Endothelial cell of umbilical vein (primary cell): ENCODE measurements at regions not wholly inside any gene's neighbourhood (a gene's known extent, or its start where the extent isn't known, plus 50 kb on each side); places are given as distances from the start of the nearest gene placed in this dataset.

Experiments used
- BruUV-seq: library from RNA; stranded (reverse); fragments of 400-500 nt; replicated peaks from 2 replicates; lab custom pipeline; 2021; lab: Mats Ljungman, UMichigan
- CTCF ChIA-PET: fragments of 300-600, 350-600 bp; sonication (Branson Sonifier 250); formaldehyde crosslinking; loops from one replicate; lab custom pipeline; 2021; ENCODE audit warnings: antibody characterized with exemption, inconsistent platforms; lab: Charles Lee
- POLR2A ChIA-PET: fragments of 300-600, 350-600 bp; sonication (Branson Sonifier 250); formaldehyde crosslinking; loops from one replicate; lab custom pipeline; 2021; ENCODE audit warnings: antibody characterized with exemption, inconsistent platforms; lab: Charles Lee
- DNase-seq: peaks from one replicate; pipeline ENCODE4 v3.0.0-alpha.2; 2011; ENCODE audit warnings: low read depth, low spot score
- FAIRE-seq: peaks from 2 replicates; lab custom pipeline; 2011; peaks lifted over from hg19 to GRCh38; lab: Jason Lieb, UNC
- H2AFZ ChIP-seq: 2 replicates; pipeline ENCODE4 v1.6.0; 2012; ENCODE audit warnings: low read depth, low read length, control low read depth, inconsistent platforms
- H3K27ac ChIP-seq: 2 replicates; pipeline ENCODE4 v1.5.1; 2011; ENCODE audit warnings: low read depth, mild to moderate bottlenecking, control low read depth, low read length, moderate library complexity; ENCODE audit not compliant: insufficient read depth
- H3K27me3 ChIP-seq, 2 experiments: 2 replicates each; pipeline versions ENCODE4 v1.6.0 to v1.6.1; 2011; ENCODE audit warnings: low read length in 2 of 2, mixed read lengths in 1 of 2; ENCODE audit not compliant: control insufficient read depth in 2 of 2, insufficient read depth in 2 of 2
- H3K36me3 ChIP-seq, 2 experiments: 2 replicates in 1 of 2; 3 replicates in 1 of 2; pipeline ENCODE4 v1.5.1; 2011; ENCODE audit warnings: low read length in 2 of 2, mild to moderate bottlenecking in 1 of 2, moderate library complexity in 1 of 2; ENCODE audit not compliant: control insufficient read depth in 2 of 2, insufficient read depth in 2 of 2; ENCODE audit errors: extremely low read depth in 1 of 2
- H3K4me1 ChIP-seq: 3 replicates; pipeline ENCODE4 v1.5.1; 2011; ENCODE audit warnings: mild to moderate bottlenecking, low read length; ENCODE audit not compliant: control insufficient read depth, insufficient read depth; ENCODE audit errors: extremely low read depth
- H3K4me2 ChIP-seq: 2 replicates; pipeline ENCODE4 v1.6.1; 2011; ENCODE audit warnings: low read length, control low read depth, mixed read lengths; ENCODE audit not compliant: insufficient read depth
- H3K4me3 ChIP-seq, 3 experiments: fragments of 200-600 bp in 1 of 3; sonication (generic), shearing (Covaris generic) in 1 of 3; replicated peaks in 1 of 3; 2 replicates each; pipeline ENCODE4 v1.5.1; 2011 to 2016; ENCODE audit warnings: control low read depth in 3 of 3, low read length in 3 of 3, mild to moderate bottlenecking in 2 of 3, inconsistent platforms in 1 of 3, low read depth in 1 of 3, moderate library complexity in 1 of 3; ENCODE audit not compliant: insufficient read depth in 1 of 3
- H3K79me2 ChIP-seq: 2 replicates; pipeline ENCODE4 v1.6.0; 2012; ENCODE audit warnings: low read length, inconsistent platforms; ENCODE audit not compliant: control insufficient read depth, insufficient read depth
- H3K9ac ChIP-seq: replicated peaks from 2 replicates; pipeline ENCODE3; 2011; ENCODE audit warnings: low read length, control low read depth; ENCODE audit not compliant: insufficient read depth; ENCODE audit errors: extremely low read depth
- H3K9me1 ChIP-seq: replicated peaks from 3 replicates; pipeline ENCODE4 v1.6.0; 2011; ENCODE audit warnings: mild to moderate bottlenecking, low read length; ENCODE audit not compliant: control insufficient read depth, insufficient read depth; ENCODE audit errors: extremely low read depth
- H3K9me3 ChIP-seq: replicated peaks from 2 replicates; pipeline ENCODE4 v1.5.1; 2012; ENCODE audit warnings: low read length, inconsistent platforms; ENCODE audit not compliant: control insufficient read depth, insufficient read depth
- H4K20me1 ChIP-seq: replicated peaks from 2 replicates; pipeline ENCODE3; 2011; ENCODE audit warnings: mild to moderate bottlenecking, low read length; ENCODE audit not compliant: control insufficient read depth, insufficient read depth; ENCODE audit errors: extremely low read depth
- EZH2 ChIP-seq: IDR thresholded peaks from 2 replicates; pipeline ENCODE4 v1.6.1; 2012; ENCODE audit warnings: borderline replicate concordance, low read depth, mild to moderate bottlenecking, moderate library complexity, low read length, inconsistent platforms; ENCODE audit not compliant: severe bottlenecking
- FOS ChIP-seq: IDR thresholded peaks from 2 replicates; pipeline ENCODE4 v1.6.1; 2011; ENCODE audit warnings: mild to moderate bottlenecking, low read length, moderate library complexity, borderline replicate concordance; ENCODE audit not compliant: insufficient read depth
- GATA2 ChIP-seq: IDR thresholded peaks from 2 replicates; pipeline ENCODE4 v1.7.0; 2011; ENCODE audit warnings: low read depth, mild to moderate bottlenecking, moderate library complexity, mixed read lengths, low read length; ENCODE audit not compliant: insufficient read length, insufficient read depth
- JUN ChIP-seq: IDR thresholded peaks from 2 replicates; pipeline ENCODE4 v1.6.1; 2011; ENCODE audit warnings: borderline replicate concordance, low read depth; ENCODE audit not compliant: insufficient read length, insufficient read depth
- MAX ChIP-seq: IDR thresholded peaks from 2 replicates; pipeline ENCODE4 v1.6.1; 2011; ENCODE audit not compliant: insufficient read depth, insufficient read length
- MYC ChIP-seq: IDR thresholded peaks from one replicate; pipeline ENCODE4 v1.6.1; 2011; ENCODE audit warnings: mild to moderate bottlenecking, low read depth, low read length
- POLR2A ChIP-seq: IDR thresholded peaks from 2 replicates; pipeline ENCODE4 v1.6.1; 2012; ENCODE audit warnings: low read depth, mild to moderate bottlenecking, control low read depth, low read length
- POLR2AphosphoS5 ChIP-seq: IDR thresholded peaks from 2 replicates; pipeline ENCODE4 v1.6.1; 2012; ENCODE audit warnings: low read depth, mild to moderate bottlenecking, control low read depth, low read length, moderate library complexity; ENCODE audit not compliant: insufficient read depth
- dilution Hi-C: fragments of 300-500 bp; cut with MboI; formaldehyde crosslinking; loops from one replicate; pipeline ENCODE4 v1.15.0; 2019; ENCODE audit warnings: low sequenced_read_pairs; ENCODE audit not compliant: extremely low pct_ligation_motif_present
- intact Hi-C: fragments of 100-400 bp; cut with micrococcal nuclease; formaldehyde crosslinking; loops from one replicate; pipeline ENCODE4 v1.10.0; 2022
- TF ChIP-seq, protein P1 (sequence below), 2 donors: IDR thresholded peaks; 1 replicate in 1 of 2; 2 replicates in 1 of 2; pipeline ENCODE4 v1.5.1; 2011; ENCODE audit warnings: low read length in 2 of 2, mild to moderate bottlenecking in 2 of 2, moderate library complexity in 2 of 2, control low read depth in 1 of 2, inconsistent platforms in 1 of 2, low read depth in 1 of 2; ENCODE audit not compliant: insufficient read depth in 1 of 2; ENCODE audit errors: extremely low read depth in 1 of 2

- no peaks in the 10 kb centered on the region for H3K79me2 ChIP-seq
- no peaks in the 10 kb centered on the region for H3K4me1 ChIP-seq
- no peaks in the 10 kb centered on the region for H4K20me1 ChIP-seq
- H3K9me1 ChIP-seq = no peaks in the 10 kb centered on the region
- intact Hi-C loops = no loop called here
- TF ChIP-seq MYC = no peak
- TF ChIP-seq EZH2 = no peak
- no peak for TF ChIP-seq POLR2AphosphoS5
- no peak for TF ChIP-seq GATA2
- TF ChIP-seq POLR2A = no peak
- TF ChIP-seq FOS = no peak
- no peak for TF ChIP-seq MAX
- TF ChIP-seq, protein P1, sequence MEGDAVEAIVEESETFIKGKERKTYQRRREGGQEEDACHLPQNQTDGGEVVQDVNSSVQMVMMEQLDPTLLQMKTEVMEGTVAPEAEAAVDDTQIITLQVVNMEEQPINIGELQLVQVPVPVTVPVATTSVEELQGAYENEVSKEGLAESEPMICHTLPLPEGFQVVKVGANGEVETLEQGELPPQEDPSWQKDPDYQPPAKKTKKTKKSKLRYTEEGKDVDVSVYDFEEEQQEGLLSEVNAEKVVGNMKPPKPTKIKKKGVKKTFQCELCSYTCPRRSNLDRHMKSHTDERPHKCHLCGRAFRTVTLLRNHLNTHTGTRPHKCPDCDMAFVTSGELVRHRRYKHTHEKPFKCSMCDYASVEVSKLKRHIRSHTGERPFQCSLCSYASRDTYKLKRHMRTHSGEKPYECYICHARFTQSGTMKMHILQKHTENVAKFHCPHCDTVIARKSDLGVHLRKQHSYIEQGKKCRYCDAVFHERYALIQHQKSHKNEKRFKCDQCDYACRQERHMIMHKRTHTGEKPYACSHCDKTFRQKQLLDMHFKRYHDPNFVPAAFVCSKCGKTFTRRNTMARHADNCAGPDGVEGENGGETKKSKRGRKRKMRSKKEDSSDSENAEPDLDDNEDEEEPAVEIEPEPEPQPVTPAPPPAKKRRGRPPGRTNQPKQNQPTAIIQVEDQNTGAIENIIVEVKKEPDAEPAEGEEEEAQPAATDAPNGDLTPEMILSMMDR (IDR thresholded peaks at IDR 0.05; ENCODE audit: extremely low read depth in 1 of 2, insufficient read depth in 1 of 2, low read depth in 1 of 2, low read length in 2 of 2) = no peak
- no peak for TF ChIP-seq JUN
- POLR2A ChIA-PET = no interaction called here
- FAIRE-seq (no peak), DNase-seq (no peak)
- H3K4me2 ChIP-seq = no peak overlapping the region
- no peaks in the 10 kb centered on the region for H3K27me3 ChIP-seq
- CTCF ChIA-PET = interaction anchor here (1.3 to 5.1 kb wide), 2 partner anchors 10 to 15 kb away, joined by 3 to 24 read pairs; no protein-coding TSS in a partner anchor
- dilution Hi-C loops = loop anchor here (25.0 kb wide), 1 partner anchor 243 kb away; no protein-coding TSS in a partner anchor
- no peak overlapping the region for H3K9ac ChIP-seq
- H3K4me3 ChIP-seq = no peak overlapping the region
- H3K9me3 ChIP-seq = no peaks in the 10 kb centered on the region
- H2AFZ ChIP-seq = no peak overlapping the region
- BruUV-seq = no TSS peak
- no peak overlapping the region for H3K27ac ChIP-seq
- no peaks in the 10 kb centered on the region for H3K36me3 ChIP-seq
Measured at GRCh38 chr15:94655249-94655880, 424.0 kb downstream of the MCTP2 start.
